HG03575 (cell line): ENCODE measurements at regions not wholly inside any gene's neighbourhood (a gene's known extent, or its start where the extent isn't known, plus 50 kb on each side); places are given as distances from the start of the nearest gene placed in this dataset.
"Not testable (repeated sequence)": the region's sequence is repeated elsewhere in the genome, so short reads cannot be mapped to it uniquely, and the experiment has no call there.

ENCODE experiments used
- ATAC-seq: cut with Tn5 transposase; IDR thresholded peaks from one replicate; pipeline ENCODE4 v1.9.1; 2021; ENCODE audit not compliant: unreplicated experiment, insufficient number of reproducible peaks, low FRiP score; ENCODE audit errors: extremely low read depth

DNA sequence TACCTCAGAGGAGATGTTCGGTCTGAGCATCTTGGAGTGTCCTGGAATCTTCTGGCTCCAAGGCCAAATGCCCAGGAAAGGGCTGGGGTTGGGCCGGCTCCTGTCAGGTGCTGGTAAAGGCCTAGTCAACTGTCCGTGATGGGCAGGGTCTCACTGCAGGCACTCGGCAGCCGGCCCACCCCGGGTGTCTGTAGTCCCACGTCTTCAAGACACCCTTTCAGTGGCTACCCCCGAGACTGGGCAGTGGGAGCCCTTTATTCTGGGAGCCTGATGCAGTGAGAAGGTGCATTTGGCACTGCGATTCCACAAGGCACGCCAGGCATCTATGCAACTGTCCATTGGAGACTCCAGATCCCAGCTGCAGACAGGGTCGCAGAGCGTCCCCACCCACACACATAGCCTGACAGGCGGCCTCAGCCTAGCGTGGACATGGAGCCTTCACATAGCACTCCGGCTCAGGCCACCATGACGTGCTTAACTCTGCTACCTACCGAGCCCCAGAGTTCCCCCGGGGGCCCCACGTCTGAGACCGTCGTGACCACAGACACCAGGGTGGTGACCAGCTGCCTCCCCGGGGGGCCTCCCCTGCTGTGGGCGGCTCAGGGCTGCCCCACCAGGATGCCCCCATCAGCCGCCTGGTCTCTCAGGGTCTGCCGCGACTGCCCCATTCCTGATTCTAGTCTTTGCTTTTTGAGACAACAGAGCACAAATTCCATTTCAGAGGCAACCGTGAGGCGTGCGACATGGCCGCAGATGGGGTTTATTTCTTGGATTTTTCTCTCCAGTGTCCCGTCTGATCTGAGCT lies 331.8 kb upstream of the SFSWAP start:
- no peak for ATAC-seq

DNA sequence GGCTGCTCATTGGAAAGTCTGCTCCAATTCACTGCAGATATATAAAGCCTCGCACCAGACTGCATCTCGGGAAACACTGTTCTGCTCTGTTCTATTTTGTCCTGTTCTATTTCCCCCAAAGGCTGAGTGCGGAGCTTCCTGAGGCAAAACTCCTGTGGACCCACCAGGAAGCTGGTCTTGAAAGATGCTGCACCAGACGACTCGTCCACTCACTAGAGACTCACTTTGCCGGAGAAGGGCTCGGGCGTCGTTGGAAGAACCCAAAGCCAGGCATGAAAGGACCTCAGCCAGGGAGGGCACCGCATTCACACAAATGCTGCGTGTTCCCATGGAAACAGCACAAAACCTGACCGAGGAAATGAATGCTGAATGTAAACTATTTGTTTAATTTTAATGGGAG lies 331.2 kb upstream of the SFSWAP start:
- no peak for ATAC-seq

DNA sequence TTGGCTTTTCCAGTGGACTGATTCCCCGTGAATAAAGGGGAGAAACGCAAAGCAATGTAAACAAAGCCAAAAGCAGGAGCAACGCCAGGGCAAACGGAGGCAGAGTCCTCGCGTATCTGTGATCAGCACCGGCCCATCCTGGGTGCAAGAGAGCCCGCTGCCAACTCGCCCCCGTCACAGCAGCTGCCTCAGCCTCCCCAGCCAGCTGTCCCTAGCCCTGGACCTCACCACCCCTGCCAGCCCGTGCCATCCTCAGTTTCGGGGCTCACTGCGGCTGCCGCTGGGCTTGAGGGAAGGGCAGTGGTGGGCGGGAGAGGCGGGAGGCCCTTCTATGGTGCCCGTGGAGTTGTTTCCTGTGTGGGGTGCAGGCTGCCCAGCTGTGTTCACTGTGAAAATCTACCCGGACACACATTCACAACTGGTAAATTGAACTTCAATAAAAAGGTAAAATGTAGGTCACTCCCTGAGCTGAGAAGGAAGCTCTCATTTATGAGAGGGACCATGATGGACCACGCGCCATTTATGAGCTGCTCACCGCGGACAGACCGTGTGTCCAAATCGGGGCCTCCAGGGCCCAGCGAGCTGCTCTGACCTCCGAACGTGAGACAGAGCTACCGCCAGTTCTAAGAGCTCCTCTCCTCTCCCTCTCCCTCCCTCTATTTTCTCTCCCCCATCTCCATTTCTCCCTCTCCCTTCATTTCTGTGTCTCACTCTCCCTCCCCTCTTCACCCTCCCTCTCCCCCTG lies 330.5 kb upstream of the SFSWAP start:
- ATAC-seq = no peak

GRCh38 chr12:131380965-131381705 lies 329.8 kb upstream of the SFSWAP start:
- no peak for ATAC-seq

DNA sequence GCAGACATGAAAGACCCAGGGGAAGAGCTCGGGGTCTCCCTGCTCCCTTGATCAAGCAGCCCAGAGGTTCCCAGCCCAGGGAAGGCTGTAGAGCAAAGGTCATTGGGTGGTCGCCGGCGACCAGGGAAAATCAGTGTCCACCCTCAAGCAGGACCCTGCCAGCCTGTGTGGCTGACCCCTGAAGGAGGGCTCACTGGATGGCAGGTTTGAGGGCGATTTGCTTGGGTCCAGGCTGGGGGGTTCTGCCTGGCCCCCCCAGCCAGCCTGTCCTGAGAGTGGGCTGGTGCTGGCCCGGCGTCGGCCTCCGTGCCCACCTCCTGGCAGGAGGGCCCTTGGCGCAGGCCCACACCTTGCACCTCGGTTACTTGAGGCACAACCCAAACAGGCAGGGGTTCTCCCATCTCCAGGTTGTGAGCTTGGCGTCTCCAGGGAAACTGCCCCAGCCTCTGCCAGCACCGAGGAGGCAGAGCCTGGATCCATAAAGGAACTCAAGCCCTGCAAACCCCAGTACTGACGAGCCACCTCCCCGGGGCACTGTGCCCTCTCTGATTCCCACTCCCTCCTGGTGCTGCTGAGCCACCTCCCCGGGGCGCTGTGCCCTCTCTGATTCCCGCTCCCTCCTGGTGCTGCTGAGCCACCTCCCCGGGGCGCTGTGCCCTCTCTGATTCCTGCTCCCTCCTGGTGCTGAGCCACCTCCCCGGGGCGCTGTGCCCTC lies 329.0 kb upstream of the SFSWAP start:
- no peak for ATAC-seq

- no peak for ATAC-seq
Observed at GRCh38 chr12:131383291-131383690, 327.6 kb upstream of the SFSWAP start.

DNA sequence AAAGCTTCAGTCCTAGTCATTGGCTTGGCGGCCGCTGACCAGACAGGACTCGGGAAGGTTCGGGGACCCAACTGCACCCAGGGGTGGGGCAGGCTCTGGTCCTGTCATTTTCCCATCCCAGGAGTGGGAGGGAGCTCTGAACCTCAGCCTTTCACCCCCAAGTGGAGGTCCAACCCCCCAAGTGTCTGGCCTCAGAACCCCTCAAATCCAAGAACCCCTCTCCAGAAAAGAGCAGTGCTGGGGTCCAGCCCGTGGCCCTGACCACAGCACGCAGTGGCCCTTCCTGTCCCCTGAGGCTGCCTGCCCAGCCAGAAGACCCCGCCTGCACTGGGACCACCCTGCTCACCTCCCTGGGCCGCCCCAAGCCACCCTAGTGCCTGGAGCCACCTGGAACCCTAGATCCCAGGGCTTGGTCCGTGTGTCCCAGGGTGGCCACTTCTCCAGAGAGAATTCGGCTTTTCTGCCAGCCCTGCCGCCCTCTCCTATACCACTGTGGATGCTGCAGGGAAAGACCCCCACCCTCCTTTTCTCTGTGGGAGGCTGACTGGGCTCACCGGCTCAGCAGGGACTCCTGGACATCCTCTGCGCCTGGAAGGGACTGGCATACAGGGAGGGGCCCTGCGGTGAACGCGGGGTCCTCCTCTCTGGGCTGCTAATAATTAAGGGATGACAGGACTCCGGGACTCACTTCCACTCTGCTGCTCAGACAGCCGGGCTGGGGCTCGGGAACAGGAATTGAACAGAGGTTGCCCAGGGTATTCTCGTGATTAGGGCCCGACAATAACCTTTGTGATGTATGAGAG lies 326.9 kb upstream of the SFSWAP start:
- ATAC-seq = no peak

DNA sequence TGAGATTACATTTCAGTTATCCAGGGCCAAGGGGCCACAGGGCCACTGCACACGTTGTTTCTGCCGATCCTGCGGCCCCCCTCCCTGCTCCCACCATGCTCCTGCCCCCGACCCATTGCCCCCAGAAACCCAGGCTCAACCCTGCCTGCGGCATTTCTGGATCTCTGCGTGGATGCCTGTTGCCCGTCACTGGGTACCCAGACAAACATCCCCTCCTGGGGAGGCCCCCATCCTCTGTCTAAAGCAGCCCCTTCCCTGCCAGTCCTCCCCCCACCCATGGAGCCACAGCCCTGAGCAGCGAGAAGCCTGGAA lies 326.4 kb upstream of the SFSWAP start:
- no peak for ATAC-seq

DNA sequence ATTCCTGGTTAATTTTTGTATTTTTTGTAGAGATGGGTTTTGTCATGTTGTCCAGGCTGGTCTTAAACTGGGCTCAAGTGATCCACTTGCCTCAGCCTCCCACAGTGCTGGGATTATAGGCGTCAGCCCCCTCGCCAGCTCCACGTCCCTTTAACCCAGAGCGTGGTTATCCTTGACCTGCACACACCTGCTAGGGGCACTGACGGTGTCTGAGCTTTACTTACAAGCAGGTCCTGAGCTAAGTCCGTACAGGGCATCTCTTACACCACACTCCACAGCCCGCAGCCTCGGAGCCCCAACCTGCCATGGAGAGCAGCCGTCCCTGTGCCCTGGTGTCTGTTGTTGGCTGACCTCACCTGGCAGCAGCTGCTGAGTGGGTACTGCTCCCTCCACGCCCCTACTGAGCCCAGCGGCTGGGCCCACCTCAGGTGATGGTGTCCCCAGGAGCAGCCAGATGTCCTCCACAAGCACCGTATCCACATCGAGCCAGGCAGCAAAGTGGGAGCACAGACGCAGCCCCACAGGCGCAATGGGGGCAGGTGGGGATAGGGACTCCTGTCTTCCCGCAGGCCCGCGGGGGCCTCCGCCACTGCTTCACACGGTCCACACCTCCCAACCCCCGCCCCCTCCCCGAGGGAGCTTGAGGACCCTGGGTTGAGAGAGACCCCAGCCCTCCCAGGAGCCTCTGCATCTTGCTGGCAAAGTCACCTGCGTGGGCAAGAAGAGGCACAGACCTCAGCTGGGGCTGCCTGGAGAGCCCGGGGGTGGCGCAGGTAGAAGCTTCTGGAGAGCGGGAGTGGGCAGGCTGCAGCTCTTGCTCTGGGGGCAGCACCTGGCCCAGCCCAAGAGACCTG lies 325.4 kb upstream of the SFSWAP start:
- ATAC-seq = no peak

- ATAC-seq = no peak
Observed at GRCh38 chr12:131386167-131386521, 324.7 kb upstream of the SFSWAP start.

DNA sequence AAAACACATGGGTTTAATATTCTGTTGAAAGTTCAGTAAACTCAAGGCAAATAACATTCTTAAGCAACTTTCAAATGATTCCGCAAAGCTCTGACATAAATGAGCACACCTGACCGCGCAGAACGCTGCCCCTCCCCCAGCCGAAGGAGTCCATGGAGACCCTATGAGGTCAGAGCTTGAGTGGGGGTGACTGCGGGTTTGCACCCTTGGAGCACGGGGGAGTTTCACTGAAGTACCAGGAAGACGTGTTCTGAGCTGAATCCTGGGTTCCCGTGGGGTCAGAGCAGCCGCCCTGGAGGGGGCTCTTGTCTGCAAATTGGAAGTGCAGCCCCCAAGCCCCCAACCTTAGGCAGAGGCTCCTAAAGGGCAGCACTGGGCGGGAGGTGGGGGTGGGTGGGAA lies 324.1 kb upstream of the SFSWAP start:
- ATAC-seq = no peak

- no peak for ATAC-seq
Observed at GRCh38 chr12:131387281-131388163, 323.4 kb upstream of the SFSWAP start.

- not testable (repeated sequence) for ATAC-seq
Observed at GRCh38 chr12:131388164-131389053, 322.5 kb upstream of the SFSWAP start.

DNA sequence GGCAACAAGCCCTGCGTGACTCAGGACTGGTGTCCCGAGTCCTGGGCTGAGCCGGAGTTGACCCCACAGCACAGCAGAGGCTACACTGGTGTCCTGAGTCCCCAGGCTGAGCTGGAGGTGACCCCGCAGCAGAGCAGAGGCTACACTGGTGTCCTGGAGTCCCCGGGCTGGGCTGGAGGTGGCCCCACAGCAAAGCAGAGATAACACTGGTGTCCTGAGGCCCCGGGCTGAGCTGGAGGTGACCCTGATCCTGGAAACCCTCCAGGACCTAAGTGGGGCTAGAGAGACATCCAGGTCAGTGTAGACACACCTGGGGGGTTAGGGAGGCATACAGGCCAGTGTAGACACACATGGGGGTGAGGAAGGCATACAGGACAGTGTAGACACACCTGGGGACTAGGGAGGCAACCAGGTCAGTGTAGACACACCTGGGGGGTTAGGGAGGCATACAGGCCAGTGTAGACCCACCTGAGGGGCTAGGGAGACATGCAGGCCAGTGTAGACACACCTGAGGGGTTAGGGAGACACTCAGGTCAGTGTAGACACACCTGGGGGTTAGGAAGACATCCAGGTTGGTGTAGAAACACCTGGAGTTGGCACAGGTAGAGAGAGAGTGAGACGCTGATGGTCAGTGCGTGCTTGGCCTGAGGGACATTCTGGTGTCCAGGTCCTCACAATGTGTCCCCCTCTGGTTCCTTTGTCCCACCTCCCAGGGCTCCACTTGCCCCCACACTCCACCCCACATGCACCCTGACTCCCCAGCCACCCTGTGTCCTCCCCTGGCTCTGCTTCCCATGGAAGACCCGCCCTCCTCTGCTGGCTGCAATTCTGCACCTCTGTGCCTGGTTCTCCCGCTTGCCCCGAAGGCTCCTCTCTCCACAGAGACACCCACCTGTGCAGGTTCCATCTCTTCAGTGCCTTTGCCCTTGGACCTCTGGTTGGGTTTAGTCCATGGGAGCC lies 321.6 kb upstream of the SFSWAP start:
- ATAC-seq = no peak
